BJ (cell line): ENCODE measurements at regions not wholly inside any gene's neighbourhood (a gene's known extent, or its start where the extent isn't known, plus 50 kb on each side); places are given as distances from the start of the nearest gene placed in this dataset.

Experiments
- CTCF ChIA-PET: fragments of 350-600 bp; formaldehyde crosslinking; extraction: SDS; loops from one replicate; lab custom pipeline; 2021; ENCODE audit warnings: antibody characterized with exemption, inconsistent platforms; lab: Yijun Ruan, JAX
- POLR2A ChIA-PET: fragments of 300-600 bp; sonication (Branson Sonifier 250); formaldehyde crosslinking; extraction: SDS; loops from one replicate; lab custom pipeline; 2021; ENCODE audit warnings: antibody characterized with exemption; lab: Charles Lee
- DNase-seq: peaks from one replicate; pipeline ENCODE4 v3.0.0-alpha.2; 2011; ENCODE audit warnings: low read depth
- H3K27me3 ChIP-seq: 2 replicates; pipeline ENCODE4 v1.6.0; 2011; ENCODE audit warnings: low read length; ENCODE audit not compliant: control insufficient read depth, insufficient read depth
- H3K36me3 ChIP-seq: 2 replicates; pipeline ENCODE4 v1.5.1; 2011; ENCODE audit warnings: low read length; ENCODE audit not compliant: control insufficient read depth, insufficient read depth
- H3K4me3 ChIP-seq: 2 replicates; pipeline ENCODE4 v1.5.1; 2011; ENCODE audit warnings: low read depth, mild to moderate bottlenecking, control low read depth, low read length
- CTCF ChIP-seq: IDR thresholded peaks from 2 replicates; pipeline ENCODE4 v1.5.1; 2011; ENCODE audit warnings: low read depth, mild to moderate bottlenecking, control low read depth, inconsistent platforms, low read length, moderate library complexity; ENCODE audit not compliant: insufficient read depth

GRCh38 chr2:16226943-16227664 is 286.8 kb downstream of the MYCN start:
- no peaks in the 10 kb centered on the region for H3K36me3 ChIP-seq
- ChIA-PET CTCF (no interaction called here), POLR2A (no interaction called here)
- no peak for DNase-seq
- H3K27me3 ChIP-seq: no peaks in the 10 kb centered on the region
- no peak for TF ChIP-seq CTCF
- H3K4me3 ChIP-seq: no peak overlapping the region

- DNase-seq: no peak
Observed at GRCh38 chr2:16226381-16226780, 286.0 kb downstream of the MYCN start.

GRCh38 chr2:16225545-16225944 is 285.2 kb downstream of the MYCN start:
- Histone ChIP-seq H3K36me3 (no peaks in the 10 kb centered on the region), H3K27me3 (no peaks in the 10 kb centered on the region), H3K4me3 (no peak overlapping the region)
- TF ChIP-seq CTCF: no peak
- no peak for DNase-seq
- CTCF ChIA-PET: no interaction called here
- POLR2A ChIA-PET: no interaction called here

More at GRCh38 chr2:16226381-16226780, 286.0 kb downstream of the MYCN start:
- no peak for TF ChIP-seq CTCF
- POLR2A ChIA-PET: no interaction called here
- no peaks in the 10 kb centered on the region for H3K36me3 ChIP-seq
- no peaks in the 10 kb centered on the region for H3K27me3 ChIP-seq
- H3K4me3 ChIP-seq: no peak overlapping the region
- CTCF ChIA-PET: no interaction called here

- H3K27me3 ChIP-seq: no peaks in the 10 kb centered on the region
- ChIA-PET CTCF (no interaction called here), POLR2A (no interaction called here)
- no peak for DNase-seq
- no peak for TF ChIP-seq CTCF
- H3K36me3 ChIP-seq: no peaks in the 10 kb centered on the region
- no peak overlapping the region for H3K4me3 ChIP-seq
Observed at GRCh38 chr2:16225071-16225470, 284.7 kb downstream of the MYCN start.

GRCh38 chr2:16224298-16225045 is 284.1 kb downstream of the MYCN start:
- Histone ChIP-seq H3K27me3 (no peaks in the 10 kb centered on the region), H3K4me3 (no peak overlapping the region), H3K36me3 (no peaks in the 10 kb centered on the region)
- no peak for TF ChIP-seq CTCF
- POLR2A ChIA-PET: no interaction called here
- CTCF ChIA-PET: no interaction called here
- DNase-seq: no peak
